ENCODE measurements at regions not wholly inside any gene's neighbourhood (a gene's known extent, or its start where the extent isn't known, plus 50 kb on each side); places are given as distances from the start of the nearest gene placed in this dataset.

GRCh38 chr14:87450193-87450592, 542.8 kb downstream of the GALC start:
- TF ChIP-seq EZH2phosphoT487 (IDR thresholded peaks at IDR 0.05; ENCODE audit: low read depth, severe bottlenecking, unreplicated experiment), result no peak
- TF ChIP-seq EZH2 (IDR thresholded peaks at IDR 0.05; ENCODE audit: borderline replicate concordance), result no peak
- TF ChIP-seq CTCF (IDR thresholded peaks at IDR 0.05; ENCODE audit: poor library complexity), result no peak

All from hepatocyte (in vitro differentiated cells).